Superior temporal gyrus (tissue), 1 donor: ENCODE measurements at regions not wholly inside any gene's neighbourhood (a gene's known extent, or its start where the extent isn't known, plus 50 kb on each side); places are given as distances from the start of the nearest gene placed in this dataset.

Experiments used
- DNase-seq: peaks from one replicate; pipeline ENCODE4 v3.0.0-alpha.2; 2016; ENCODE audit errors: extremely low spot score

DNA sequence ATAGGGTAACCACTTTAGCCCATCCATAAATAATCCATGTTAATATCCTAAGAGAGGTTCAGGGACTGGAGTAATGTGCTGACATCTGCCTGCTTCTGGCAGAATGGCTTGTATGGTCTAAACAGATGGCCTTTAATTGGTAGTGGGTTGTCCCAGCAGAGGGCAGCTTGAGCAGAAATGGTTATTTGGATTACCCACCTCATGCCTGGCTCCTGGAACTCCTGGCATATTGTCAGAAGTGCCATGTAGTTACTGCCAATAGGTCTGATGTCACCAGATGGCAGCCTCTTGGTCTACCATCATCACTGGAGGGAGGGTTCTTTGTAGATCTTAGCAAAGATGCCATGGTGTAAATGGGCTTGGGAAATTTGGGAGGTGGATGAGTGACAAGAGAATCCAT is 157.5 kb upstream of the SOX9 start:
- no peak for DNase-seq

DNA sequence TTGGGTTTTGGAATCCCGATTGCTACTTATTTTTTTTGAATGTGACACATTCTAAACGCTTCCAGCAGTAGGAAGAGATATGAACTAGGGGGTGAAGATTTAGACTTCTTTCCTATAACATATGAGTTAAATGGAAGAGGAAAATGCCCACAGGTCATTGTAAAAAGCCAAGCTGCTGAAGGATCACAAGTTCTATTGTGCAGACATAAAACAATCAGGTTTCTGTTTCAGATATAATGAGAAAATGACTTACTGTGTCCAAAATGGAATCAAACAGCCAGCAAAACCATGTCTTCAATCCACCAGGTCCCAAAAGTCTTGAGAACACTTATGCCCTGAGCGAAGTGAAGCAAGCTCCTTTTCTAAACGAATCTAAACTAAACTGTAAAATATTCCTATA is 157.0 kb upstream of the SOX9 start:
- no peak for DNase-seq

DNA sequence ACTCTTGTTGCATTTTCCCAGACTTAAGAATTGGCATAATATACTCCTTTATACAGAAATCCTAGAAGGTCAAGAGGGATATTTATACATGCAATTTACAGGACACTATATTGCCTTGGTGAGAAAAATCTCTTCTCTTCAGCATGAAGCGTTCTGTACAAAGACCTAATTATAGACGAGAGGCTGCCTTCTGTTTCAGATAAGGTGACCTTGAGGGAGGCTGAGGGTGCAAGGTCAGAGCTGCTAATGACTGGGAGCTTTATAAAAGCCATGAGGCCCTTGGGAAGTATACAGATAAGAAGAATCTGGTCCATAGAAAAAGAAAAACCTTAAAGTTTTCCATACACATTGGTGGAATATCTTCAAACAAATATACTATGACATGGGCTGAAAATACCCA is 156.3 kb upstream of the SOX9 start:
- no peak for DNase-seq

DNA sequence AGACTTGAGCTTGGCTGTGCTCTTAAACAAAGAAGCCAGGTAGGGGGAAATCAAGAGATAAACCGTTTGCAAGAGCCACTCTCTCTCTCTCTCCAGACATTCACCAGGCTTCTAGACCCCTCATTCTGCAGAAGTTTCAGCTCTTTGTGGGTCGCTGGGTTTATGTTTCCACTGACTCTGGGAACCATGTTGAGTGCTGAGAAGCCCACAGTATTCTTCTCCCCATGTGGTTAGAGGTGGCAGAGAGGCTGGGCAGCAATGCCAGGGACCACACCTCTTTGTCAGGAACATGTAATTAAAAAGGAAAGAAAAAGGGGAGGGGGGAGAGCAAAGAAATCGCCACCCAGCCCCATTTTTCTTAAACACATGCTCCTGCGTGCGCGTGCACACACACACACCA is 154.8 kb upstream of the SOX9 start:
- no peak for DNase-seq

DNA sequence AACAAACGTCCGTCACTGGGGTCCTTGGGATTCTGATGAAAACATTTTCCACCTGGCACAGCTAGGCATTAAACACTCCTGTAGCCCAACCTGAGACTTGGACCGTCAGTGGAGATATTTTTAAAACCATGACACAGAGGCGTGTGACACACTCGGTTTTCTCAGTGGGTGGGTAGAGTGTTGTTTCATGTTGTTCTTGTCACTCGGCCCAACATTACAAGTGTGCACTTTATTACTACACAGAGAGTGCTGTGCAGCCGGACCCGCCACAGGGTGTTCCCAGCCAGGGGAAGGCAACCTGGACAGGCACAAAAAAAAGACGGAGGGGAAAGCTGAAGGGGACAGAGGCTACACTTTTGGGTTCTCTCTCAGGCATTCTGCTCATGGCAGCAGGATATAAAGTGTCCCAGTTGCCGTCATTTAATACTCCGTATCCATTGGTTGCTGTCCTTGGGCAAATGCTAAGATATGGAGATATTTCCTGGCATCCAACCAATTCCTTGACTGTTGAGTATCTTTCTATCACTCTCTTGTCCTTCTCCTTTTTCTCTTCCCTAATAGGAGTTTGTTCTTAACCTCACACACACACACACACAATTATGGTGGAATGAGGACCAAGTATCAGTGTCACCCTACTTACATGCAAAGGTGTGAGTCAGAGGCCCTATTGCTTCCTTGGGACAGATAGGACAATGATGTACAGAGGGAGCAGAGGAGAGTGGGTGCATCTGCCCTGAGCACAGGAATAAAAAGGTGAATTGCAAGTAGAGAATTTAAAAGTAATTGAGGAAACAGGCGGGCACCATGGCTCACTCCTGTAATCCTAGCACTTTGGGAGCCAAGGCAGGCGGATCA is 154.1 kb upstream of the SOX9 start:
- DNase-seq, result peak; percentile 40

DNA sequence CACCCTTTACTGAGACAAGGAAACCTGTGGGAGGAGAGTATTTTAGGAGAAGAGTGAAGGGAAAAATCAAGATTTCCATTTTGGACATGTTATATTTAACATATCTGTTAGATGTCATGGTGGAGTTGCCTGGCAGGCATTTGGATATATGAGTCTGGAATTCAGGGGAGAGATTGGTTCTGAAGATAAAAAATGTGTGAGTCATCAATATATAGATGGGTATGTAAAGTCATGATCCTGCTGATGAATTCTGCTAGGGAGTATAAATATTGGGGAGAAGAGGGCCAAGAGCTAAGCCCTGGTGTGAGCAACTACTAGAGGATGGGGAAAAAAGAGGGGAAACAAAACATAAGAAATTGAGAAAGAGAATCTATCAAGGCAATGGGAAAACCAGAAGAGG is 151.3 kb upstream of the SOX9 start:
- no peak for DNase-seq

DNA sequence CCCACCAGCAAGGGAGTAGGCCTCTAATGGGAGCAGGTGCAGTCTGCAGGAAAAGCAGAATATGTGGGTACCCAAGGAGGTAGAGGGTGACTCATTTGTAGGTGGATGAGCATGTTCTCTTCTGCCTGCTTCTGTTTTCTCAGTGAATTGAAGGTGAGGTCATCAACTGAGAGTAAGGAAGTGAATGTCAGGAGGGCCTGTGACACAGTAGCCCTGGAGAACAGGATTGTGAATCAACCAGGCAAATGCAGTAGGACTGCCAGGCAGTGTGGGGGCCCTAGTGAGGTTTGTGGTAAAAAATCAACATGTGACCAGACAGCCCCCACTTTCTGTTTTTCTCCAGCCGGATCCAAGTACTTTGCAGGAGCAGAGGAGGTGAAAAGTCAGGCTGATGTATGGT is 150.5 kb upstream of the SOX9 start:
- DNase-seq, result no peak

DNA sequence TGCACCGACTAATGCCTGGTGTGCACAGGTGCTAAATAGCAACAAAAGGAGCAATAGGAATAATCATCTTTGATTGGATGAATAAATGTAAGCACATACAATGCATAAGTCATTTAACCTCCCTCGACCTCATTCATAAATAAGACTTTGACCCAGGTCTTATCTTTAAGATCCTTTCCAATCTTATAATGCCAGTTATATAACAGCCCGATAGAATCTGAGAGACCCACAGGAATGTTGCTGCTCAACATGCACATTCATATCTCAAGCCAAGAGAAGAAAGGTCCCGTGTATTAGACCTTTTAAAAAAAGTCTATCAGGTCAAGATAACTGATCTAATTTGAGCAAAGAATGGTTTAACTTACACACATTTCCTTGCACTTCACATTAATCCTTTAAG is 146.8 kb upstream of the SOX9 start:
- no peak for DNase-seq

DNA sequence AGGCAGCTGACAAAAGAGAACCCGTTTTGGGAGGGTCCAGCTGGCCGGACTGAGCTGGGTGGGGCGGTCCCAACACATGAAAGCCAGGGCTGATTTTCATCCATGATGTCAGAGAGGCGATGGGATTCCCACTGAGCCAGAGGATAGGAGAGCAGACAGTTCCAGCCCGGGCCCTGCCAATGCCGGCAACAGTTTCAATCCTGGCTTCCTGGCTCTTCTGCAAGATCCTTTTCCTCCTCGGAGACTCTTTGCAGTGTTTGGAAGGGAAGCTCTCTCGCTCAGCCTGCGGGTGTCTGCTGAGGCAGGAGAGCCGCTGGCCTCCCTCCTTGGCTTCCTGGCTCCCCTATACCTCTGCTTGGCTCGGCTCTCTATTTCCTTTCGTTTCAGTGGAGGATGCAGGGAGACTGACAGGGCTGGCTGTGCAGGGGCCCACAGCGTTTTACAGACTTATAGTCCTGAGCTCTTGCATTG is 145.5 kb upstream of the SOX9 start:
- no peak for DNase-seq

DNA sequence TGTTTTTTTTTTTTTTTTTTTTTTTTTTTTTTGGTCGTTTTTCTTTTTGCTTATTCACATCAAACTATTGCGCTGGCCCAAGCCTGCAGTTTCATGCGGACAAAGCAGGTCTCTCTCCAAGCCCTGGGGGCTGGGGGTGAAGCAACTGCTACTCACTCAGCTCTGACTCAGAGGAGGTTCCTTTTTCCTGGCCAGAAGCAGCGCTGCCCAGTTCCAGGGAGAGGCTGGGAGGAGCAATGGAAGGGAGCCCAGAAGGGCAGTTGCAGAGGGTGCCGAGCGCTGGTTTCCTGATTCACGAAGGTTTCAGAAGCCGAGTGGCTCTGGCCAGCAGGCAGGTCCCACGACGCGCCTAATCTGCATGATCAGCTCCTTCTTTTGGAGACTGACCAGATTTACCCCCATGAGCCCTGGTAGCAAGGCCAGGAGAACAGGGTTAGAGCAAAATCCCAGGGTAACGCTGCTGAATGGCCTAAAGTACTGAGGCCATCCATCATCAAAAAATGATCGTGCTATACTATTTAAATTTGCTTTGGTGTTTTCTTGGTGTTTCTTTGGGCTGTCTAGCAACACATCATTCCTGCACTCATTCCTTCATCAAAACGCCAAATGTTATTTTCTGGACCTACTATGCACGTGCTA is 144.7 kb upstream of the SOX9 start:
- peak; percentile 62 for DNase-seq

DNA sequence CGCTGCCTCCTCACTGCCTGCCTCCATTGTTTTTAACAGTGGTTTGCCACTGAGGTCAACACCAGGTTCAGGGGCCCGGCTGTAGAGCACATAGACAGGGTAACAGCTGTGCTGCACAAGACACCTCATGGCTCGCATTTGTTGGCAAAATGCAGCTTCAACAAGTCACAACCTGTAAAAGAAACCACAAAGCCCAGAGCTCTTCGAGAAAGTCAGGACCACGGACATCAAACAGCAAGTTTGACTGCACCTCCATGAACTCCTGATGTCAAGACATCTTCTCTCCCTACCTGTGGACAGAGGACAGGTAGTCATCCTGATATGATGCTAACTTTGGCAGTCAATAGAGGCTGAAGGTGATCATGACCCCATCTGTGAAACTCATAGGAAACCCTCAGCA is 142.4 kb upstream of the SOX9 start:
- no peak for DNase-seq

DNA sequence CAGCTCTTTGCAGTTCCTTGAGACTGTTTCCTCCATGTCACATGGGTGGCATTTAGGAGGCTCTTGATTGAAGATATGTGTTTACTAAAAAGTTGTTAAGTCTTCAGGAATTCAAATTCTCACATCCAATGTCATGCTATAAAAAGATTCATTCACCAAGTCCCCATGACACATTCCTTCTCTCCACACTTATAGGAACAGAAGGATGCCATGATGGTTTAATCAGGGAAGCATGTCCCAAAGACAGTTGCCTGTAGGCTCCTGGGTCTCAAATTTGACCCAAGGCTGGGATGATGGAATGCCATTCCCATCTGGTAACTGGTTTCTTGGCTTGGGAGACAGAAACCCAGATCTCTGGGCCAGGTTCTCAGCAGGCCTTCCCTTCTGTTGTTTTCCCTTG is 140.6 kb upstream of the SOX9 start:
- no peak for DNase-seq

DNA sequence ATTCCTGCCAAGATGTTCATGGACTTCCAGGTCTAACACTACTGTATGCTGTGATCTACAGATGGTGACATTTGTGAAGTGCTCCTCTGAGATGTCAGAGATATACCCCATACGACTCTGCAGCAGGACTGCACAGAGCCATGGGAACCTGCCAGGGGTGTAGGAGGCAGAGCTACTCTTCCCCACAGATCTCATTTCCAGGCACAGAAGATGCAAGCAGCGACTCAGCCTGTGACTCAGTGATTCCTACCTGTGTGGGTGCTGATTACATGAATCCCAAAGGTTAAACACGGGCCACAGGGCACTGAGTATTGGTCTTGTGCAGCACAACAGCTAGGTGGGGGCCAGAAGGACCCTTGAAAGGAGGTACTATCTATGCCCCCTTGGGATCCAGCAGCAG is 137.0 kb upstream of the SOX9 start:
- no peak for DNase-seq

DNA sequence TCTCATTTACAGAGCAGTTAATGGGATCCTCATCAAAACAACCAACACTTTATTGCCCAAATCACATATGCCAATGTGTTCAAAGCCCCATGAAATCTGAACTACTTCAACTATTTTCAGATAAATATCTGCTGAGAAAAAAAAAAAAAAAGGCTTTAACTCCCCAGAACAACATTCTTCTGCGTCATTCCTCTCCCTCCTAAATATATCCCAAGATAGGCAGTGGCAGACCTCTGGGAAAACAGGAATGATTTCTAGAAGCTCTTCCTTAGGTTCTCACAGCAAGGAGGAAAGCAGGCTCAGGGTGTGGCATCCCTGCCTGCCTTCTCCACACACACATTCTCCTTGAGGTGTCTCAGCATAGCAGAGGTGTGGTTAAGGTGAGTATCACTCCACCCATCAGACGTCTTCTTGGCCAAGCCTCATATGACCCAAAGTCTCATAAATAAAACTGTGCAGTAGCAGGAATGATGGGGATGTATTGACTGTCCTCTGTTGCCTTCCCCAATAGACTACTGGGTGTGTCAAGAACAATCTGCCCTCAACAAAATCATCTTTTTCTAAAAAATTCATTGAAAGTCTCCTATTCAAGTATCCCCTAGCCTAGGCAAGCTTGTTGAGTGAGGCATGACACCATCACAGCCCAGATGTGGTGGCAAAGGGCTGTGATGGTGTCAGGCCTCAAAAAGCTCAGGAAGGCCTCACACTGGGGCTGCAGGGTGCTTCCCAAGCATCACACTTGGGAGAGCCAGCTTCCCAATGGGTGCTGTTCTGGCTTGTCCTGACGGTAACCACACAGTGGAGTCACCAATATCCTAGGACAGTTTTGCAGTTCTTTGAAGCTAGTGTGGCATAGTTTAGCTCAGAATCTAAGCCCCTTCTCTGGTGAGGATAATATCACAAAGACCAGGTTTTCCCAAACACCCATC is 135.4 kb upstream of the SOX9 start:
- no peak for DNase-seq

DNA sequence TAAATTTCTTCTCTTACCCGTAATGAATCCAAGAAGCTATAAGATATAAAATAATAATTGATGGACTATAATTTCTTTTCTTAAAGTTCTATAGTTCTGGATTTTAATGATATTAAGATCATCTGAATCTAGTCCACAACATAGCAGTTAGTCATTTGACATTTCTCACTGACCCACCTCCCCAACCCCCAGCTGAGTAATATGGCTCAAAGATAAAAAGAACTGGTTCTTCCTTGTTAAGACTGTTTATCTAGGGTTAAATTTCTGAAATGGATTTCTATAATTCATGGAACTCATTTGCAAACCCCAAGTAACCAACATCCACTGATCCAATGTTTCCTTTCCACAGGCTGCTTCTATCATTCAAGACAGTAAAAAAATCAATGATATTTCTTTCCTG is 133.9 kb upstream of the SOX9 start:
- DNase-seq, result no peak

DNA sequence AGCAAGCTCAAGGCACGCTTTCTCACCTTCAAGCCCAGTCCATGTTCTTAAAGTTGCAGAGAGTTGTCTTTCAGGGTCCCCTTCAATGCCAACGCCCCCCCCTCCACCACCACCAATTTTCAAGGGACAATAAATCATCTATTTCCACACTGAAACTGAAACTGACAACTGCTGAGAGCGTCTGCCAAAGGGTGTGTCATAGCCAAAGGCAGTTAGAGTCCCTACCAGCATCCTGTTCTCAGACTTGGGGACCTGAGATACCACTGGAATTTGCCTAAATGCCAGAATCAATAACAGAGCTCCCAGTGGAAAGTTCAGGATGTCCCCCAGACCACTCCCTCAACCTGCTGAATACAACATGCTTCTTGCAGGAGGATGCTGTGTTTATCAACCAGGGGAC is 133.2 kb upstream of the SOX9 start:
- DNase-seq, result no peak

DNA sequence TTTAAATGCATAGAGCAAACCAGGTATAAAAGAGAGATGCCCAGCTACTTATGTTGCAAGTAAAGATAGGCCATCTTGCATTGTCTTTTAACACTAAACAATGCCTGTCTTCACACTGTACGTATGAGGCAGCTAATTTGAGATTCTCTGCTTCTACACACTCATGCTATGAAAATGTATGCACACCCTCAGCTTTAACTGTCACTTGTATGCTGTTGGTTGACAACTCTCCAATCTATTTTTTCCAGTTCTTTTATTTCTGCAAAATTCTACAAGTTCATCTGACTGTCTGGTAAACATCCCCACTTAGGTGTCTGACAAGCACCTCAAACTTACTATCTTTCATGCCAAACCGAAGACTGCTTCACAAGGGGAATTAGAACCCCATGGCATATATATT is 131.7 kb upstream of the SOX9 start:
- DNase-seq, result no peak

DNA sequence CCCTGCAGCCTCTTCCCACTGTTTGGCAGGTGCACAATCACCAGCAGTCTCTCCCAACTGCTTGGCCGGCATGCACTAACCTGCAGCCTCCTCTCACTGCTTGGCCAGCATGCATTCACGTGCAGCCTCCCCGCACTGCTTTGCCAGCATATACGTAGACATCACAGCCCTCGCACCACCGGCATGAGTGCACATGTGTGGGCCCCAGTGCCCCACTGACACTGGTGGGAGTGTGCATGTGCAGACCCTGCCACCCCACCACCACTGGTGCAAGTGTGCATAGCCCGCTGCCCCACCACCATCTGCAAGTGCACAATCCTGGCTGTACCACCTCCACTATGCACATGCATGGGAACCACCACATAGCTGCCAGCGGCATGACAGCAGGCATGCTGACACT is 127.5 kb upstream of the SOX9 start:
- DNase-seq, result no peak

DNA sequence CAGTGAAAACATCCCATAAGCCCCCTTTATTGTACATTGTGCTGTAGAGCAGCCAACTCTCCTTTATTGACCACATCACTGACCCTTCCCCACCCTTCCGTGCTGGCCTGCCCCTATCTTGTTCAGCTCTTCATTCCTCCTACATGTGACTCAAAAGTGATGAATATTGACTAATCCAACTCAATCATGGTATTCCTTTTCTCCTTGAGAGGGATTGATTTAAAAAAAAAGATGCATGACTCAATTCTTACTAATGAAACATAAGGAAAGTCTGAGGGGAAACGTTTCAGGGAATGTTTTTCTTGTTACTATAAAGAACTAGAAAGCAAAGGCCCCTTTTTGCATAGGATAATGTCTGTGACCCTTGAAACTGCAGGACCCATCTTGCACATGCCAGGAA is 125.2 kb upstream of the SOX9 start:
- no peak for DNase-seq

DNA sequence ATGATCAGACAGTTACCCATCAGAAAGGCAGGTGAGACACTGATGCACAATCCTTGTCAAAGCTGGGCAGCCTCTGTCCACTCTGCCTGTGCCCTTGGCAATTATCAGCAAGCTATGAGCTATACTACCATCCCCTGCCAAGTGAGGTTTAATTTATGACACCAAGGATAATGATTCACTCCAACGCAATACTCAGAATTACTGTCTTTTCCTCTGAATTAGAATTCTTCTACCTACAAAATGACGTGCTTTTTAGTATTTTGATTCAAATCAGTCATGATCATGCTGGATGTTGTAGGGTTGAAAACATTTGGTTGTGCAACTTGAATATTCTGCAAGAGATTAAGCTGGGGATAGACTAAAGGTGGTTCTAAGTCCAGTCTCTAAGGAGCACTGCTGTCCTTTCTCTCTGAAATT is 116.8 kb upstream of the SOX9 start:
- no peak for DNase-seq

DNA sequence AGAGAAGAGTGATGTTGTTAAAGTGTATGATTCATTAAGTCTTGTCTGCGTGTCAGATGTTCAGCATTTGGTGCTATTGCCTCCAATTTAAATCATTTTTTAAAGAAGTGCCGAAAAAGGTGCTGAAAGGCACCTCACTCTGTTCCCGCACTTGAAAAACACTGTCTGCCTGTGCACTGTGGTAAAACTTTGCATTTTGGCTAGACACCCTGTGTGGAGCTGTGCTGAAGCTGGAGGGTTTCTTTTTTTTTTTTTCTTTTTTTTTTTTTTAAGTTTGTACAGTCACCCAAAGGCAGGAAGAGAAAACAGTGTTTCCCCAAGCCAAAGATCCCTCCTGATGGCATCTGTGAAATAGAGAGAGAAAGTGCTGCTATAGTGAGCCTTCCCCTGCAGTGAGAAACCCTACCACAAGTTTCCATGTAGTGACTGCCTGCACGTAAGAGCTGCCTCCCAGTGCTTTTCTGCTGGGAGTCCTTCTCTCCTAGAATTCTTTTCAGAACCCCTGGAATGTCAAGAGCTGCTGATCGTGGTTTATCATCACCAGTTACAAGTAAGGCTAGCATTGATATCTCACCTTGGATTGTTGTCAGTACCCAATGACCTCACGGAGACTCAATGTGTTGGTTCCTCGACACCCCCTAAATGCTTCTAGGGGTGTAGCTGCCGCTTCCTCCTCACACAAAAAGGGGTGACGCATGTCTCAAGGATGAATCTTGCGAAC is 116.0 kb upstream of the SOX9 start:
- DNase-seq, result no peak
